Stimulated activated CD8-positive, alpha-beta memory T cell treated with anti-CD3 and anti-CD28 coated beads, Interleukin-12 subunit alpha, Interleukin-12 subunit beta, amount 100 ng/mL, for 4 hours (primary cell): ENCODE measurements at regions not wholly inside any gene's neighbourhood (a gene's known extent, or its start where the extent isn't known, plus 50 kb on each side); places are given as distances from the start of the nearest gene placed in this dataset.
A peak's percentile ranks its signal among the peaks of the same experiment; 100 is the strongest.

Source experiments
- DNase-seq: peaks from one replicate; pipeline ENCODE4 v3.0.0-alpha.2; 2020; ENCODE audit warnings: low read depth

DNA sequence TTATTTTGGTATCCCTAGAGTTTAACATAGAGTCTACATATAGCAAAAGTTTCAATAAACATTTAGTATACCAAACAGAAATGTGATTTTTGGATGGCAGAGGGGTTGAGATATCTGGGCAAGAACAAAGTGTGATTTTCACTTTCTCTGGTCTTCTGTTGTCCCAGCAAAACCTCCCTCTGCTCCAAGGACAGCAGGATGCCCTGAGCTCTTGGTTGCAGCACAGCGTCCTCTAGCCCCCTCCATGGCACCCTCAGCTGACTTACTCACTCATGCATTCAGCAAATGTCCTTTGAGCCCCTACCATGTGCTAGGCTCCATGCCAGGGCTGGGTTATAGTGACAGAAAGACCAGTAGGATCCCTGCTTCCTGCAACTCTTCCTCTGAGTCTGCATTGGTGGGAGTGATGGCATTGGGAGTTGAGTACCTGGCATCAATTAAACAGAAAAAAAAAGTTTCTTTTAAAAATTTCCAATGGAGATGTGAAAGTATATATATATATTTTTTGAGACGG, 104.8 kb upstream of the UBL3 start:
- no peak for DNase-seq

DNA sequence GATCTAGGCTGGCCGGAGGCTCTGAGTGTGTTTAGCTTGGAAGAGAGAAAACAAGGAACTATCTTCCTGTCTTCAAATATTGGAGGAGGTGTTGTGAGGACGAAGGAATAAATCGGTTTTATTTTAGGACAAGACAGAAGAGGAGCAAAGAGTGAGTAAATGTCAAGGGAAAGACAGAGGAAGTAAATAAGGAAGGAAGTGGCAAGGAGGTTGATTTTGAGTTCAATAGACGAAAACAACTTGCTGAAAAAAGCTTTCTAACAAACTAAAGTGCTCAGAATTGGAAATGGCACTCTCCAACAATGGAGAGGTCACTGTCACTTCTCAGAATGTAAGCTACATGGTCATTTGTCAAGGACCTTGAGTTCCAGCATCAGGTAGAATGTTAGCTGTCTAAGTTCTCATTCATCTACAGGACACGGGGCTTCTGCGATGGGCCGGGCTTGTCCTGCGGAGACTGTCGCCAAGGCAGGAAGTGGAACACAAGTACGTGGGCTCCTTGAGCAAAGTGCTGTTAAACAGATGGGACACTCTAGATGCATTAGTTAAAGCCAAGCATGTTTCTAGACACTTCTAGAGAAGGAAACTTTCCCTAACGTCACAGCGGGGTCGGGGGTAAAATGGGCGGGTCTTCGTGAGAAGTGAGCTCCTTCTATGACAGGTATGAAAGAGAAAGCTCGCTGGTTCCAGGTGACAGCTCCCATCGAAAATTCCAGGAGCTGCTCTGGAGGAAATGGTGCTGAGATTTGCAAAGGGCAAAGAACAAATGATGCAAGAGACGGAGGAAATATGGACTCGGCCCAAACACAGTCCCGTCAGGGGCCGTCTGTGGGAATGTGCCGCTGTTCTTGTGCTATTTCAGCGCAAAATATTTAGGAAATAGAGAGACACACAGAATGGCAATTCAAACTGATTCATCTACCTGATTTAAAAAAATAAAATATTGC, 103.9 kb upstream of the UBL3 start:
- no peak for DNase-seq

GRCh38 chr13:29953542-29953941, 103.1 kb upstream of the UBL3 start:
- no peak for DNase-seq

- DNase-seq = no peak
Measured at GRCh38 chr13:29952245-29952644, 101.8 kb upstream of the UBL3 start.

DNA sequence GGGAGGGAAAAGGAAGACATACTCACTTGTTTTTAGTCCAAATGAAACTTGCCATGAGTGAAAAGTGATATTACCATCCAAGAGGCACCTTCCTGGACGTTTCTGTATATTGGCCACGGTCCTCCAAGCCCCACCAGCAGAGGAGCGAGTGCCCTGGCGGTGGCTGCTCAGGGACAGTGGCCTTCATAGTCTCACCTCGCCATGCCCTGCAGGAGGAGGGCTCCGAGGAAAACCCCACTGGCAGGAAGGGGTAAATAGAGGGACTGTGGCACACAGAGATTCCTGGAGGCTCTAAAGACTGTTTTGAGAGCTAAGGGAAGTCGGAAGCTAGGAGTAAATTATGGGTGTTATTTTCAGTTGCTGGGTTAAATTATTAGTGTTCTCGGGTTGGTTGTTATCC, 98.4 kb upstream of the UBL3 start:
- DNase-seq = no peak

DNA sequence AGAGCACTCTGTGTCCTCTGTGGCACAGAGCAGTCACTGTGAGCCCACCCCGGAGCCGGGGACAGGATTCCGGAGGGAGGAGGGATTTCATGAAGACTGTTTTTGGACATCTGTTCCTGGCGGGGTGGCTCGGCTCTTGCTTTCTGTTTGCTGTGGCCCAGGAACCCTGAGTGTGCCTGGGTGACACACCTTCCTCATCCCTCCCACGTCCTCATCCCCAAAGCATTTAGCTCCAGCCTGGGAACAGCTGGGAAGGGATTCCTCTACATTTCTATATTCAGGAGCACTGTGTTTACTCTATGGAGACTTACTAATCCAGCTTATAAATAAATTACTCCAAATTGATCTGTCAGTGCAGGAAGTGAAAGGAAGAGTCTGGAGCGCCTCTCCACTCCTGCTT, 97.8 kb upstream of the UBL3 start:
- no peak for DNase-seq

GRCh38 chr13:29947839-29948238, 97.4 kb upstream of the UBL3 start:
- no peak for DNase-seq

DNA sequence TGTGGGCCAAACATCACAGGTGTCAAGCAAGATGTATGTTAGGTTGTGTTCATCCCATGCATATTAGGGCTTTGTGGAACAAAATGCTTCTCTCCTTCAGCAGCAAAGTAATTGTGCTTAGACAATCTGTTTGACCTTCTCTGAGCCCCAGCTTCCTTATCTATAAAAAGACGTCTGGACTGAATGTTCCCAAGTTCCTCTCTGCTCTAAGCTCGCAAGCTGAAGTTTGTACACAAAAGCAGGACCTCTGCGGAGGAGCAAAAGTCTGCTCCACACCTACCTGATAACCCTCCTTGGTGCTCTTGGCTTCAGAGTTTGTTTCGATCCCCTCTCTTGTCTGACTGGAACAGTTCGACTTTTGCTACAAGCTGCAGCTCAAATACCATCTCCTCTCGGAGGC, 95.7 kb upstream of the UBL3 start:
- DNase-seq = no peak

DNA sequence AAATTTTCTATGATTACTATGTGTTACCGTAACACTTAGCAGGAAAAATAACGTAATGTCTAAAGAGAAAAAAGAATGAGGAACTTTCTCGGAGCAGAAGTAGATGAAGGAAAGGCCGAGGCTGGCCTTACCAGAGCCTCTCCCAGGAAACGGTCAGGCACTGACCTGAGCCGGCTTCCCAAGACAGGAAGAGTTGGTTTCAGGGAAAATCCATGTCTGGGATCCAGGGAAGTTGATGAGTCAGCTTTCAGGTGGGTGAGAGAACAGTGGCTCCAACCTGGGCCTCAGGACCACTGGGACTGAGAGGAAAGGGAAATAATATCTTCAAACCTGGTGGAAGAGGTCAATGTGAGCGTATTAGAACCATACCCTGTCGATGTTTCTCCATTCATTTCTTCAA, 93.3 kb upstream of the UBL3 start:
- no peak for DNase-seq

DNA sequence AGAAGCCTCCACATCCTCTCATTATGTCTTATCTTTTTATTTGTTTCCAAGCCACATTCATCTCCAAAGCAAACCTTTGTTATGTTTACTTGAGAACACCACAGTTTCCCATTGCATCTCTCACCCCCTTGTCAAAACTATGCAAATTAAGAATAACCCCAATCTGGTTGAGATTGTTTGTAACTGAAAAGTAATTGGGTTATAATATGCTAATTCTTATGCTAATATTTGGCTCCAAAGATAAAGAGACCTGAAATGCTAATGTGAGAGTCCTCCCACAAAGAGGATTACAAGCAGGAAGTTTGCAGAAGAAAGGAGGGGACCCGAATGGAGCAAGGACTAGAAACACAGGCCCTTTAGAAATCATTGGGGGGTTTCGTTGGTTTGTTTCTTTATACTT, 92.9 kb upstream of the UBL3 start:
- no peak for DNase-seq

DNA sequence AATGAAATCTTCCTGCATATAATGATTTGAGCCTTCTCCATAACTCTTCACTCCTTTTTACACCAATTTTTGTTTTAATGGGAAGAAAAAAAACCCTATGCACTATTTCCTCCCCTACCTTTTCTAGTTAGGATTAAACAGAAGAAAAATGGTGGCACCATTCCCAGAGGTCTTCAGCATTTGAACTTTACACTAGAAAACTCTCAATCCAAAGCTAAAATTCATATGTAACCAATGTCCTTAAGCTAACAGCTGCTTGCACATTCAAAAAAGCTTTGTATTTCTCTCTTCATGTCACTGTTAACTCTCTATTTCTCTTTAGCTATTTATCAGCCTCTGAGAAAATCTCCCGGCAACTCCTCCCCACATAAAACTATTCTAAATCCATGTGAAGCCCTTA, 90.3 kb upstream of the UBL3 start:
- DNase-seq = no peak

DNA sequence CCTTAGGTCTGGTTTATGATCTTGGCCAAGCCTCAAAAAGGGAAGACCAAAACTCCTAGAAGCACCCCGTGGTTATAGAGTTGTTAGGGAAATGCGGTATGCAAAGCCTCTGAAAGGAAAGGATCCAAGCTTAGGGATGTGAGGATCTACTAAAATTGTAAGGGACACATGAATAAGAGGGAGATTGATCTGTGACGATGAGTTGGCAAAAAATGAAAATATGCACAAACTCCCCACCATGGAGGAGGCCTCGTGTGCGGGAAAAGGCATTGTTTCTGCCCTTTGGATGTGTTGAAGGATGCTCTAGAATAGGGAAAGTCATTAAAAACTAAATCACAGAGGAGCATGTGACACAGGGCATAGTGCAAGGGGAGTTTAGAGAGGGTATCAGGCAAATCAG, 88.7 kb upstream of the UBL3 start:
- no peak for DNase-seq

DNA sequence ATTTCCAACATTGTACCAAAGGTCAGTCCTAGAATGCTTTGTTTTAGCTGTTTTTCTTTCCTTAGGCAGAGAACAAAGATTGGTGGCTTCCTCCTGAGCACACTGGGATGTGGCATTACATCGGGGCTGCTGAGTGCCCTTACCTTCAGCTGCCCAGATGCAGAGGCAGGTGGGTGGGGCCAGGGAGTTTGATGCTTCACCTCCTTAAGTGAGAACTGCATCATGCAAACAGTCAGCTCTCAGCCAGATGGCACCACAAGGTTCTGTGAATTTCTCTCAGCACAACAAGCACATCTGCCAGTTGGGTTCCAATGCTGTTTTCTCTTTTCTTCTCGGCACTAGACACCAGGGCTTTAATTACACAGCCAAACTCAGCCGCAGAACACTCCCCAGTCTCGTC, 87.4 kb upstream of the UBL3 start:
- DNase-seq = no peak

GRCh38 chr13:29937379-29937778, 87.0 kb upstream of the UBL3 start:
- DNase-seq = no peak

- DNase-seq = no peak
Measured at GRCh38 chr13:29936956-29937355, 86.5 kb upstream of the UBL3 start.

- DNase-seq = no peak
Measured at GRCh38 chr13:29936051-29936813, 85.8 kb upstream of the UBL3 start.

DNA sequence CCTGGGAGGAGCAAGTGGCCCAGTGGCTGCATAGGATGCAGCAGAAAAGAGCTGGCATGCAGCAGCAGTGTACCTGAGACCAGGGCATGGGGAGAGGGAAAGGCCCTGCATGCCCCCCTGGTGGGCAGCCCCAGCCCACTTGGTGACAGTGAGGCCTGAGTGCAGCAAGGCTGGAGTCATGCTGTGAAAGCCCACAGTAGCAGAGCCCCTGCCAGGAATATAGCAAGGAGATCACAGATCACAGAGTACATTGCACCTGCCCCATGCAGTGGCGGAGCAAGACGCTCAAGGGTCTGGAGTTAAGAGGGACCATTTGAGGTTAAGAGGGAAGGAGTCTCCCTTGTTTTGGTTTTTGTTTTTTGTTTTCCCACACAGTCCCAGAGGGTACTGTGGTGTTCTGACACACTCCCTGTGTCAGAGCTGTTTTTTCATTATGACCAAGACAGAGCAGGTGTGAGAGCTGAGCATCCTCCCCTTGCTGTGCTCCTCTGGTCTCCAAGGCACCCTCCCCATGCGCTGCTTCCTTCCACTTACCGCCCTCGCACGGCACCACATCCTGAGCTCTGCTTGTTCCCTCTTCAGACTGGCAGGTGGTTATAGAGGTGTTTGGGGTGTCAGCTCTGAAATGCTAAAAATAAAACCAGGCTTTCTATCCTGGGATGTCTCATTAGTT, 85.0 kb upstream of the UBL3 start:
- DNase-seq = peak; percentile 27

DNA sequence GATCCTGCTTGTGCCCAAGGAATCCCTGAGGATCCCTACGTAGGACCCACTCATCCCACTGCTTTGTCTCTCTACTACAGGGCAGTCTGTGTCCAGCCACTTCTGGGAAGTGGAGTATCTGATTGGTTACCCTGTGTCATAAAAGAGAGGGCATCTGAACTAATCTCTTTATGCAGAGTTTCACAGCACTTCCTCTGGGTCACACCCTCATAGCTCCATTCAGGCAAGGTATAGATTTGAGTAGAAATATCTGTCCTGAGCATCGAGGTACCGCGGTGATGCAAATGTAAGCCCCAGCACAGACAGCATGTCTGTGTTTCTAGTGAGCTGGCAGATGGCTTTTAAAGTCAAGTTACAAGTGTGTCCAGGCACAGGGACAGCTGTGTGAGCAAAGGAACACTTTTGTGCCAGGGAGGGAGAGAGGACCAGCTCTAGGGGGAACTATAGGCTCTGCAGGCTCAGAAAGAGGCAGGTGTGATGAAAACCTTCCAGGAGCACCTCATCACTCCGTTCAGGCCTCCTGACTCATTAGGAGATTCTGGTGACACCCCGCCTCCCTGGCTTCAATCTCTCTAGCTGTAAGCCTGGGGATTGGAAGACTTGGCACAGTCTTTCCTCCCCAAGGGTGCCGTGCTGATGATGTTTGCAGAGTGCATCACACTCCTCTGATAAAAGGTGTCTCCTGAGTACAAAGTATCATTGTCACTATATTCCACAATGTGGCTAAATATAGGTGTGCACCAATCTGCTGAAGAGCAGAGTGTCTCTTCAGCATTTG, 84.3 kb upstream of the UBL3 start:
- DNase-seq = no peak

- no peak for DNase-seq
Measured at GRCh38 chr13:29933401-29933800, 83.0 kb upstream of the UBL3 start.

- DNase-seq = no peak
Measured at GRCh38 chr13:29931696-29932095, 81.3 kb upstream of the UBL3 start.

DNA sequence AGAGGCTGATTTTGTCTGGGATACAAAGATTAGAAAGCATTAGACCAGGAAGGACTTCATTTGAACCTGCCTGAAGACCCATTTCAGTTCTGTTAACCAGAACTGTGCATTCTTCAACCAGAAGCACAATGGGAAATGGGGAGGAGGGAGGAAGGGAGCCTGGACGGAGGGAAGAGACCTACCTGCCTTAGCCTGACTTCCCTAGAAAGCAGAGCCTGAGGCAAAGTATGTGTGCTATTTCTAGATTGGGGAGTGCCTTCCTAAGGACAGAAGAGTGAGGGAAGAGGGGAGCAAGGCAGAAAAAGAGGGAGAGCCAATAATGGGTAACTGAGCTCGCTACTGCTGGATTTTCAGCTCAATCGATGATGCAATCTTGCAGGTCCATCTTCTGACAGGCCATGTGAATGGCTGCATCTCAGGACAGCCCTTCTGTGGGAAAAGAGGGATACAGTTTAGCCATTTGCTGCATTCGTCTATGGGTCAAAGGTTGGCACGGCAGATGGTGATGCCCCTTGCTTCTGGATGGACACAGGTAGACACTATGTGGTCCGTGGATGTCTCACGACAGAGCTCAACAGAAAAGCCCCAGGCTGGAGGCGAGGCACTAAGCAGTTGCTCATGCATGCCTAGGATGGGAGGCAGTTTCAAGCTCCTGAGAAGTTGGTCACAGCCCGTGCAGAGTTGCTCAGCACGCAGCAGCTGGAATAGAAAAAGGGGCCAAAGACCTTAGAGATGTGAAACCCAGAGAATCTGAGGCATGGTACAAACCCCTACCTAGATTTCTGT, 78.8 kb upstream of the UBL3 start:
- DNase-seq = no peak
